ENCODE measurements at regions not wholly inside any gene's neighbourhood (a gene's known extent, or its start where the extent isn't known, plus 50 kb on each side); places are given as distances from the start of the nearest gene placed in this dataset.

DNA sequence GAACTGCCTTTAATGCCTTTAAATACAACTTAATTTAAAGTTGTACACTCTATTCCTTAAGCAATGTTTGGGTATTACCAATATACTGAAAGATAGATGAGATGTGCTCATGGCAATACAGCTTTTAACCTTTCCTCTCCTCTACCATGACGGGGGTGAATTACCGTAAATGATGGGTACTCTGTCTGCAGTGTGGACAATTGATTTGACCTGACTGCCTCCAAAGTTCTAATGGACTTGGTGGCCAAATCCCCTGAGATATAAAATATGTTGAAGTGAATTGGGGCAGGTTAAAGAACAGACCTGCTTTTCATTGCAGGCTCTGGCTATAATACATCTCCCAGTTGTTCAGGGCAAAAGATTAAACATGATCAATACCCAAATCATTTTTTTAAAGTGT, 367.4 kb upstream of the NR5A2 start:
- no peak for TF ChIP-seq POLR2A (IDR thresholded peaks at IDR 0.05)
- TF ChIP-seq, protein P1, sequence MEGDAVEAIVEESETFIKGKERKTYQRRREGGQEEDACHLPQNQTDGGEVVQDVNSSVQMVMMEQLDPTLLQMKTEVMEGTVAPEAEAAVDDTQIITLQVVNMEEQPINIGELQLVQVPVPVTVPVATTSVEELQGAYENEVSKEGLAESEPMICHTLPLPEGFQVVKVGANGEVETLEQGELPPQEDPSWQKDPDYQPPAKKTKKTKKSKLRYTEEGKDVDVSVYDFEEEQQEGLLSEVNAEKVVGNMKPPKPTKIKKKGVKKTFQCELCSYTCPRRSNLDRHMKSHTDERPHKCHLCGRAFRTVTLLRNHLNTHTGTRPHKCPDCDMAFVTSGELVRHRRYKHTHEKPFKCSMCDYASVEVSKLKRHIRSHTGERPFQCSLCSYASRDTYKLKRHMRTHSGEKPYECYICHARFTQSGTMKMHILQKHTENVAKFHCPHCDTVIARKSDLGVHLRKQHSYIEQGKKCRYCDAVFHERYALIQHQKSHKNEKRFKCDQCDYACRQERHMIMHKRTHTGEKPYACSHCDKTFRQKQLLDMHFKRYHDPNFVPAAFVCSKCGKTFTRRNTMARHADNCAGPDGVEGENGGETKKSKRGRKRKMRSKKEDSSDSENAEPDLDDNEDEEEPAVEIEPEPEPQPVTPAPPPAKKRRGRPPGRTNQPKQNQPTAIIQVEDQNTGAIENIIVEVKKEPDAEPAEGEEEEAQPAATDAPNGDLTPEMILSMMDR (IDR thresholded peaks at IDR 0.05 in 4 of 5, conservative IDR thresholded peaks at IDR 0.05 in 1 of 5), result no peak

All from gastrocnemius medialis (tissue), 4 donors.